BJ (cell line): ENCODE measurements at regions not wholly inside any gene's neighbourhood (a gene's known extent, or its start where the extent isn't known, plus 50 kb on each side); places are given as distances from the start of the nearest gene placed in this dataset.

Experiments
- CTCF ChIA-PET: fragments of 350-600 bp; formaldehyde crosslinking; extraction: SDS; loops from one replicate; lab custom pipeline; 2021; ENCODE audit warnings: antibody characterized with exemption, inconsistent platforms; lab: Yijun Ruan, JAX
- POLR2A ChIA-PET: fragments of 300-600 bp; sonication (Branson Sonifier 250); formaldehyde crosslinking; extraction: SDS; loops from one replicate; lab custom pipeline; 2021; ENCODE audit warnings: antibody characterized with exemption; lab: Charles Lee
- DNase-seq: peaks from one replicate; pipeline ENCODE4 v3.0.0-alpha.2; 2011; ENCODE audit warnings: low read depth
- H3K27me3 ChIP-seq: 2 replicates; pipeline ENCODE4 v1.6.0; 2011; ENCODE audit warnings: low read length; ENCODE audit not compliant: control insufficient read depth, insufficient read depth
- H3K36me3 ChIP-seq: 2 replicates; pipeline ENCODE4 v1.5.1; 2011; ENCODE audit warnings: low read length; ENCODE audit not compliant: control insufficient read depth, insufficient read depth
- H3K4me3 ChIP-seq: 2 replicates; pipeline ENCODE4 v1.5.1; 2011; ENCODE audit warnings: low read depth, mild to moderate bottlenecking, control low read depth, low read length
- TF ChIP-seq, protein P1 (sequence below): IDR thresholded peaks from 2 replicates; pipeline ENCODE4 v1.5.1; 2011; ENCODE audit warnings: low read depth, mild to moderate bottlenecking, control low read depth, inconsistent platforms, low read length, moderate library complexity; ENCODE audit not compliant: insufficient read depth

- ChIA-PET POLR2A (no interaction called here), CTCF (interaction anchor here (1.9 kb wide), 1 partner anchor 12 kb away, joined by 4 read pairs; no protein-coding TSS in a partner anchor)
- H3K27me3 ChIP-seq: no peaks in the 10 kb centered on the region
- DNase-seq: no peak
- TF ChIP-seq, protein P1, sequence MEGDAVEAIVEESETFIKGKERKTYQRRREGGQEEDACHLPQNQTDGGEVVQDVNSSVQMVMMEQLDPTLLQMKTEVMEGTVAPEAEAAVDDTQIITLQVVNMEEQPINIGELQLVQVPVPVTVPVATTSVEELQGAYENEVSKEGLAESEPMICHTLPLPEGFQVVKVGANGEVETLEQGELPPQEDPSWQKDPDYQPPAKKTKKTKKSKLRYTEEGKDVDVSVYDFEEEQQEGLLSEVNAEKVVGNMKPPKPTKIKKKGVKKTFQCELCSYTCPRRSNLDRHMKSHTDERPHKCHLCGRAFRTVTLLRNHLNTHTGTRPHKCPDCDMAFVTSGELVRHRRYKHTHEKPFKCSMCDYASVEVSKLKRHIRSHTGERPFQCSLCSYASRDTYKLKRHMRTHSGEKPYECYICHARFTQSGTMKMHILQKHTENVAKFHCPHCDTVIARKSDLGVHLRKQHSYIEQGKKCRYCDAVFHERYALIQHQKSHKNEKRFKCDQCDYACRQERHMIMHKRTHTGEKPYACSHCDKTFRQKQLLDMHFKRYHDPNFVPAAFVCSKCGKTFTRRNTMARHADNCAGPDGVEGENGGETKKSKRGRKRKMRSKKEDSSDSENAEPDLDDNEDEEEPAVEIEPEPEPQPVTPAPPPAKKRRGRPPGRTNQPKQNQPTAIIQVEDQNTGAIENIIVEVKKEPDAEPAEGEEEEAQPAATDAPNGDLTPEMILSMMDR: no peak
- no peak overlapping the region for H3K4me3 ChIP-seq
- H3K36me3 ChIP-seq: no peaks in the 10 kb centered on the region
Measured at GRCh38 chr1:216785221-216785620, 62.0 kb upstream of the ESRRG start.

GRCh38 chr1:216779686-216780085, 56.5 kb upstream of the ESRRG start:
- Histone ChIP-seq H3K4me3 (no peak overlapping the region), H3K36me3 (no peaks in the 10 kb centered on the region), H3K27me3 (no peaks in the 10 kb centered on the region)
- TF ChIP-seq, protein P1: no peak
- POLR2A ChIA-PET: no interaction called here
- CTCF ChIA-PET: no interaction called here
- no peak for DNase-seq

GRCh38 chr1:216778737-216779136, 55.5 kb upstream of the ESRRG start:
- Histone ChIP-seq H3K27me3 (no peaks in the 10 kb centered on the region), H3K4me3 (no peak overlapping the region), H3K36me3 (no peaks in the 10 kb centered on the region)
- DNase-seq: no peak
- TF ChIP-seq, protein P1: no peak
- ChIA-PET POLR2A (no interaction called here), CTCF (interaction anchor here (0.6 to 0.8 kb wide), 2 partner anchors 9 to 57 kb away, joined by 4 read pairs; no protein-coding TSS in a partner anchor)

DNA sequence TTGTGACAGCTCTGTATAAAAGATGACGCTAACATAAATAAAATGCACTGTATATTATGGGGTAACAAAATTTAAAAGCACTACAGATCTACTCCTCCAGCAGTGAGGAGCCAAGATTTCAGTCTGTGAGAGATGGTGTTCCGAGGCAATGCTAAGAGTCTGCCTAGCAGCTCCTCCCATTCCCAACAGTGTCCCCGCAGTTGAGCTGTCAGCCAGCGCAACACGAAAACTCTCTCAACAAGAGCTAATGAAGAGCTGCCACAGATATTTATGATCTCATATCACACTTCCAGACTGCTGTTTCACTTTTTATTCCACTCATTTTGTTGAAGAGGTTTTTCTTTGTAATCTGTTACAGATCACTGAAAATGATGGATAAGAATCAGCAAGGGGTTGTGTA, 53.9 kb upstream of the ESRRG start:
- ChIA-PET CTCF (no interaction called here), POLR2A (no interaction called here)
- Histone ChIP-seq H3K27me3 (no peaks in the 10 kb centered on the region), H3K4me3 (no peak overlapping the region), H3K36me3 (no peaks in the 10 kb centered on the region)
- DNase-seq: no peak
- TF ChIP-seq, protein P1: no peak
